Epidermal melanocyte (primary cell): ENCODE measurements at regions not wholly inside any gene's neighbourhood (a gene's known extent, or its start where the extent isn't known, plus 50 kb on each side); places are given as distances from the start of the nearest gene placed in this dataset.
"Not testable (repeated sequence)": the region's sequence is repeated elsewhere in the genome, so short reads cannot be mapped to it uniquely, and the experiment has no call there.

Source experiments
- DNase-seq: peaks from one replicate; pipeline ENCODE4 v3.0.0; 2011; ENCODE audit warnings: low spot score; ENCODE audit not compliant: insufficient read length

DNA sequence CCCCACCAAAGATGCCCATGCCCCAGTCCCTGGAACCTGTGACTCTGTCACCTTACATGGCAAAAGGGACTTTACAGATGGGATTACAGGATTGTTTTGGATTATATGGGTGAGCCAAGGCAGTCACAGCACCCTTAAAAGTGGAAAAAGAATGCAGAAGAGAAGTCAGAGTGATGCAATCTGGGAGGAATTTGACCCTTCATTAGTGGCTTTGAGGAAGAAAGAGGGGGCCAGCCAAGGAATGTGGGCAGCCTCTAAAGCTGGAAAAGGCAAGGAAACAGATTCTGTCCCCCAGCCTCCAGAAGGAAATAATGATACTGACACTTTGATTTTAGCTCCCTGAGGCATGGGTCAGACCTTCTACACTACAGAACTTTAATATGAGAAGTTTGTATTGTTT is 257.3 kb upstream of the ISX start:
- no peak for DNase-seq

DNA sequence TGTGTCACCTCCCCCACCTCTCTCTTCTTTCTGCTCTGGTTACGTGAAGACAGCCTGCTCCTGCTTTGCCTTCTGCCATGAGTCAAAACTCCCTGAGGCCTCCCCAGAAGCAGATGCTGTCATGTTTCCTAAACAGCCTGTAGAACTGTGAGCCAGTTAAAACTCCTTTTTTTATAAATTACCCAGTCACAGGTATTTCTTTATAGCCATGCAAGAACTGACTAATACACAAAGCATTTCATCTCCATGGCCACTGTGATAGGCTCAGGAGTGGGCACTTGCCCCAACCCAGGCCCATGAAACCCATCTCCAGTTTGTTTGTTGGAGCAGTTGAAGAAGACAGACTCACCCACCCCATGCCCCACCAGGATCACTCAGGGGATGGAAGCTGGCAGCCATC is 253.3 kb upstream of the ISX start:
- DNase-seq: no peak

DNA sequence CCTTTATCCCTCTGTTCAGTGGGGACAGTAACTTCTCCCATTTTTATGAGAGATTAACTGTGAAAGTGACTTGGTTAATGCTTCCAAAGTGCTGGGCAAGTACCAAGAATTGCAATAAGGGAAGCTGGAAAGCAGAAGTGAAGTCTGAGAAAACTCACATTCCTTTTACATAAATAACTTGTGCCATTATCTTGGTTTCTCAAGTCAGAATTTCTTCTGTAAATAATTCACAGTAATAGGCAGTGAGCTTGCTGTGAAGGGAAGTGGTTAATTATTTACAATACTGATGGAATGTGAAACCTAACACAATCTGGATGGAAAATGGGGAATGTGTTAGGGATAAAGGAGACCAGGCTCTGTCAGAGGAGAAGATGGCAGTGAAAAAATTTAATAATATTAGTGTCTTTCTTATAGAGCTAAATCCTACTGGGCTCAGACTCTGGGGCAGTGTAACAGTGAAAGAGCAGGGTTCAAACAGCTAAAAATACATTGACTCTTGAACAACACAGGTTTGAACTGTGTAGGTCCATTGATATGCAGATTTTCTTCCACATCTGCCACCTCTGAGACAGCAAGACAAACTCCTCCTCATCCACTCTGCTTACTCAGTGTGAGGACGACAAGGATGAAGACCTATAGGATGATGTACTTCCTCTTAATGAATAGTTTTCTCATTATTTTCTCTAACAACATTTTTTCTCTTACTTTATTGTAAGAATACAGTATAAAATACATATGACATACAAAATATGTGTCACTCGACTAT is 251.5 kb upstream of the ISX start:
- no peak for DNase-seq

DNA sequence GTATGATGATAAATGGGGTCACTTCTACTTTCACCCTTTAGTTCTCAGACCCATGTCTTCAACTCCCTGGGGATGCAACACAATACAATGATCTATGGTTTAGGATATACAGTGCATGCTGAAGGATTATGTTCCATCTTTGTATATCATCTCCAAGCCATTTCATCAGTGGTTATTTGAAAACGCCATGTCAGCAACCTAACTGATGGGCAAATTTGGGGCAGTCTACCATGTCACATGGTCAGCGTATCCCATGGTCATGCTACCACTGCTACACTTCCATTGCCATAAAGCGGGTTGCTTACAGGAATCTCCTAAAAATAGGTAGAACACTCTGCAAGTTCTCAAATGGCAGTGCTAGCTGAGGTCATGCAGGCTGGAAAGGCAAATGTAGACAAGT is 236.5 kb upstream of the ISX start:
- DNase-seq: no peak

DNA sequence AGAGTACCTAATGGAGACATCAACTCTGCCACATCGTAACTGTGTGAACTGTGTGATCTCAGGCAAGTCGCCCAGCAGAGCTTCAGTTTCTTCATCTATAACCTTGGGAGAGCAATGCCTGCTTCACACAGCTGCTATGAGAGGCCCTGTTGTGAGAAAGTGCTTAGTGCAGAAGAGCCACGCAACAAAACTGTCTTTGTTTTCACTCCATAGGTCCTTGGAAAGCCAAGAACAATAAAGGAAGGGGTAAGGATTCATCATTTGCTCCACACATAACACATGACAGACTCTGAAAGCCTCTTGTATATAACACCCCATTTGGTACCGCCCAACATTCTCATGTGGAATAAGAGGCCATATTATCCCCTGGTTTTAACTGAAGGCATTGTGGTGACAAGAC is 231.9 kb upstream of the ISX start:
- peak; percentile 22 for DNase-seq

DNA sequence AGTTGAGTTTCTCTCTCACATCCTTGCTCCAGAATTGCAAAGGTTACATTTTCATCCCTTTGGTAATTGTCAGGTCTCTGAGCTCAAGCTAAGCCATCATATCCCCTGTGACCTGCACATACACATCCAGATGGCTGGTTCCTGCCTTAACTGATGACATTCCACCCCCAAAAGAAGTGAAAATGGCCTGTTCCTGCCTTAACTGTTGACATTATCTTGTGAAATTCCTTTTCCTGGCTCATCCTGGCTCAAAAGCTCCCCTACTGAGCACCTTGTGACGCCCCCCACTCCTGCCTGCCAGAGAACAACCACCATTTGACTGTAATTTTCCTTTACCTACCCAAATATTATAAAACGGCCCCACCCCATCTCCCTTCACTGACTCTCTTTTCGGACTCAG is 231.4 kb upstream of the ISX start:
- not testable (repeated sequence) for DNase-seq

DNA sequence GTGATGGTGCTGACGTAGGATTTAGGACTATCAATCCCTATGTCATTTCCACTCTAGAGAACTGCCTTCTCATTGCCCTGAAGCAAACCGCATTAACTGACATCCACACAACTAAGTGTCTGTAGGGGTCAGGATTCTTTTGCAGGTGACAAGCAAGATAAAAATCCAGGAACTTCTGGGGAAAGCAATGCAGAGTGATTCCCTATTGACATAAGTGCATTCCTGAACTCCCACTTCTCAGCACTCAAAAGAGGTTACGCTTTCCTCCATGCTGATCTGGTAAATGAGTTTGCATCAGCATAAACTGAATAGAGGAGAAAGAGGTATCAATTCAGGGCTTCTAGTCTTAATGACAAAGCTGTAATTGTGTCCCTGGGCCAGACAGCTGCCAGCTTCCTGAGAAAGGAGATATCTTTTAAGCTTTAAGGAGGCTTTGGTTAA is 224.6 kb upstream of the ISX start:
- no peak for DNase-seq

DNA sequence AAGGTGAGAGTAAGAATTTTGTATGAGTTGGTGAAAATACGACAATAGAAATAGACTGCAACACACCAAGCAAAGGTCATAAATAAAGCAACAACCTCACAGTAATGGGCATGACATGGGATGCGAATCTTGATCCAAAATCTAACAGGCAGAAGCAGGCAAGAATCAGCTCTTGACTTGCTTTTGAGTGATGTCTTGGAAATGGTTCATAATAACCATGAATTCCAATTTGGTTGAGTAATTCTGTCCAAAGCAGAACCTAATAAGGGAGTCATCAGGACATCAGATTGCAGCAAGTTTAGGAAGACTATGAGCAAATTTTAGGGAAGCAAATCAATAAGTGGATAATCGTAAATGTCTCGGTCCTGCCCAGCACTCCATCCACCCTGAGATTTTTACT is 224.0 kb upstream of the ISX start:
- DNase-seq: no peak

DNA sequence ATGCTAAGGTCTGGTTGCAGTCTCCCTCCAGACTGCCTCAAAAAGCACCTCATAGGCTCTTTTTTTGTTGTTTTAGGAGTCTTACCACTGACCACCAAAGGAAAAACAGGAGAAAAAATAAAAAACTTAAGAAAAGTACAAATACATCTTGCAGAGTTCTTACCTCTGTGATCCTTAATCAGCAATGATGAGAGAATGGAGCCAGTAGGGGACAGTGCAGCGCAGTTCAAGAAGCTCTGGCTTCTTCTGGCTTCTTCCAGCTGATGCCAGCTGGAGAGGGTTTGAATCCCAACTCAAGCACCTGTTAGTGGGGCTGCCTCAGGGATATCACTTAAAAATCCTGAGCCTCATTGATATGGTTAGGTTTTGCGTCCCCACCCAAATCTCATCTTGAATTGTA is 223.3 kb upstream of the ISX start:
- no peak for DNase-seq

DNA sequence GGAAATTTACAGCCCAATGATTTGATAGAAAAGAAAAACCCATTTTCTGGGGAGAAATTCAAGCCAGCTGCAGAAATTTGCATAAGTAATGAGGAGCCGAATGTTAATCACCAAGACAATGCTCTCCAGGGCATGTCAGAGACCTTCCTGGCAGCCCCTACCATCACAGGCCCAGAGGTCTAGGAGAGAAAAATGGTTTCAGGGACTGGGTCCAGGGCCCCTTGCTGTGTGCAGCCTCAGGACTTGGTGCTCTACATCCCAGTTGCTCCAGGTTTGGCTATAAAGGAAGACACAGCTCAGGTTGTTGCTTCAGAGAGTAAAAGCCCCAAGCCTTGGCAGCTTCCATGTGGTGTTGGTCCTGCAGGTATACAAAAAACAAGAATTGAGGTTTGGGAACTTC is 222.2 kb upstream of the ISX start:
- not testable (repeated sequence) for DNase-seq

DNA sequence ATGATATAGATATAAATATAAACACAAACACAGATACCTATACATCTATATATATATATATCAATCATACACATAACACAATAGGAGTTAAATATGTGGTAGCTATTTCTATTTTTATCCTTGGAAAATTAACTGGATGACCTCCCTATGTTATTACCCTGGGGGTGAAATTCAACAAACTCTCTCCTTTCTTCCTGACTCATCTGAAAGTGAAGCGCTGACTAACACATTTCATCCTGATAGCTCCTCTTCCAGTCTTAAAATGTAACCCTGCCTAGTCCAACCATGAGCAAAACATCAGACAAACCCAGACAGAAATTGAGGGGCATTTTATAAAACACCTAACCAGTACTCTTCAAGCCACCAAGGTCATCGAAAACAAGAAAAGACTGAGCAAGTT is 220.6 kb upstream of the ISX start:
- DNase-seq: no peak

DNA sequence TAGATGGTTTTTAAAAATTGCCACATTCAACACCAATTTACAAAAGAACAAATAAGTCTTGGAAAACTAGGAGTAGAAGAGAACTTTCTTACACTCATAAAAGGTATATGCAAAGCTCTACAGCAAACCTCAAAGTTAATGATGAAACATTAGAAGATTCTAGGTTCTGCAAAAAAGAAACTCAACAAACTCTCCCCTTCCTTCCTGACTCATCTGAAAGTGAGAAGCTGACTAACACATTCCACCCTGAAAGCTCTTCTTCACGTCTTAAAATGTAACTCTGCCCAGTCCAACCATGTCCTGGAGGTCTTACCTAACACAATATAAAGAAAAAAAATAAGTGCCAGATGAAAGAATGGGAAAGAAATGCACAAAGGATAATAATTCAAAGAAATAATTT is 218.9 kb upstream of the ISX start:
- DNase-seq: no peak

DNA sequence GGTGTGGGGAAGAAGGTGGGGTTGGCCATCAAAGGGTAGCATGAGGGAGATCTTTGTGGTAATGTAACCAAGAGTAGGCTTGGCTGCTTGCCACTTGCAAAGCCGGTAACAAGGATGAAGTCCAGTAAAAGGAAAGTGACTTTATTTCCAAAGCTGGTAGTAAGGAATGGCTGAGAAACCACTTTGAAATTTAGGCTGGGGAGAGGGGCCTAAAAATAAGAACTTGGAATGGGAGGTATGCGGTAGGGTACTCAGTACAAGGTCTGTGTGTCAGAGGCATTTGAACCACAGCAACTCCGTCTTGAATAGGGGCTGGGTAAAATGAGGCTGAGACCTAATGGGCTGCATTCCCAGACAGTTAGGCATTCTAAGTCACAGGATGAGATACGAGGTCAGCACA is 216.0 kb upstream of the ISX start:
- no peak for DNase-seq

DNA sequence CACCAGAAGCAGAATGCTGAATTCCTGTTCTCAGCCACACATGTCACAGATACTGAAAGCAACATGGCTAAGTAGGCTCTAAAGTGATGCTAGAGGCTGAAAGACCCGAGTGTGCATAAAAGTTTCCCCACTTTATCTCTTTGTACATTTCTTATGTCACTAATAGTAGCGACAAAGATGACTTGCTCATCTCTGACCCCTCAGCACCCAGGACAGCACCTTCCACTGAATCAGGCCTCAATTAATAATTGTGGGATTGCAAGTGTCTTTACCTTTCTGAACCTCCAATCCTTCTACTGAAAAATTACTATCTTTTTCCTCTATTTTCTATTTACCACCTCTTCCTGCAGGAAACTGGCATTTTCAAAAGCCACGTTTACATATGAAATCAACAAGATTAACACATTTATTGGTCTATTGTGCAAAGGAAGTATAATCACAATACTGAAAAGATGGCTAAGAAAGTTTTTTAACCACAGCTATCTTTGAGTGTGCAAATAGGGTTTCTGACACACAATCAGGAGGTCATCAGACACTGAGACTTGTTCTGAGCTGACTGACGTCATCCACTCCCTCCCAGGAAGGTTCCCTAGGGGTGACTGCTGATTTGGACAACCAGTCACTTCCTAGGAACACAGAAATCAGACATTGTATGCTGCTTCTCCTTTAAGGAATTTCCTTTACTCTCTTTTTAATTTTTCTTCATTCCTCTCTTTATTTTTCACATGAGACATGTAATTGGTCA is 213.9 kb upstream of the ISX start:
- DNase-seq: no peak

DNA sequence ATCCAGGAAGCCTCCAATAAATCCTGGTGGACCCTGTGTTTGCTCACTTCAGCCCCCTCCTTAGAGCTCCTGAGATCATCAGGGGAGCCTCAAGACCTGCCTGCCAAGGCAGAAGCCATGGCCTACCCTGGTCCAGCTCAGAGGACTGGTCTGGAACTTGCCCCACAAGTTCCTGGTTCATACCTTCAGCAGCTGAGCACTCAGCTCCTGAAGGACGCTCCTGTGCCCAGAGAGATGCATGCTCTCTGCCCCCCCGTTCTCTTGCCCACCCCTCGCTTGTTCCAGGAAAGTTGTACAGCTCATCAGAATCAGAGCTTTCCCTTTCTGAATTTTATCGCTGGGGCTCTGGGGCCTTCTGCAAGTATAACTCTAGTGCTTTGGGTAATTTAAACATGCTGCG is 210.5 kb upstream of the ISX start:
- DNase-seq: no peak

DNA sequence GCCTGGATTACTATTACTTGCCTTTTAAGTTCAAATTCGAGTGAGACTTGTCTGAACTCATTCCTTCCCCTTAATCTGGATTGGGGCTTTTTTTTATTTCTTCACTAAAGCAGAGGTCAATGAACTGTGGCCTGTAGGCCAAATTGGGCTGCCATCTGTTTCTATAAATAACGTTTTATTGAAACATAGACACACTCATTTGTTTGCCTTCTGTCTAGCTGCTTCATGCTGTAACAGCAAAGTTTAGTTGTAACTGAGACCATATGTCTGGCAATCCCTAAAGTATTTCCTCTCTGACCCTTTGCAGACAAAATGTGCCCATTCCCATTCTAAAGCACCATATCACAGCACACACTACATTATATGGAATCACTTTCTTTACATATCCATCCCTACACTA is 207.9 kb upstream of the ISX start:
- DNase-seq: no peak

DNA sequence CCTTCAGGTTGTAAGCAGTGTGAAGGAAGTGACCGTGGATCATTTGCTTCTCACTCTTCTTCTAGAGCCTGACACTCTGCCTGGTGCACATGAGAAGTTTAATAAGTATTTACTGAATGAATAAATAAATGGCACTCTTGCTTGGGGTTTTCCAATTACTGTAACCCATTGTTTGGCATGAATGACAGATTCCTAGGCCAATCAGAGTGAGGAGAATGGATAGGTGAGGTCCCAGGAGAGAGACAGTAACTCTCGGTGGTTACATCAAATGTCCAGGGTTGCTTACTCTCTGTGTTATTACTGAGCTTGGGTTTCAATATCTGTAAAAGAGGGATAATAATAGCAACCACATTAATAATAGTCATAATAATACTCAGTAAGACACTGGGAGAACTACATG is 204.2 kb upstream of the ISX start:
- DNase-seq: no peak

DNA sequence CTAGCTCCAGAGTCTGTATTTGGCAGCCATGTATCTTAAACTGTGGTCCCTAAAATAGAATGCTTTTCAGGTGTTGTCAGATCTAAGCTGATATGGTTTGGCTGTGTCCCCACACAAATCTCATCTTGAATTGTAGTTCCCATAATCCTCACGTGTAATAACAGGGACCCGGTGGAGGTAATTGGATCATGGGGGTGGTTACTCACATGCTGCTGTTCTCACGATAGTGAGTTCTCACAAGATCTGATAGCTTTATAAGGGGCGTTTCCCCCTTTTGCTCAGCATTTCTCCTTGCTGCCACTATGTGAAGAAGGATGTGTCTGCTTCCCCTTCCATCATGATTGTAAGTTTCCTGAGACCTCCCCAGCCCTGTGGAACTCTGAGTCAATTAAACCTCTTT is 199.9 kb upstream of the ISX start:
- no peak for DNase-seq

DNA sequence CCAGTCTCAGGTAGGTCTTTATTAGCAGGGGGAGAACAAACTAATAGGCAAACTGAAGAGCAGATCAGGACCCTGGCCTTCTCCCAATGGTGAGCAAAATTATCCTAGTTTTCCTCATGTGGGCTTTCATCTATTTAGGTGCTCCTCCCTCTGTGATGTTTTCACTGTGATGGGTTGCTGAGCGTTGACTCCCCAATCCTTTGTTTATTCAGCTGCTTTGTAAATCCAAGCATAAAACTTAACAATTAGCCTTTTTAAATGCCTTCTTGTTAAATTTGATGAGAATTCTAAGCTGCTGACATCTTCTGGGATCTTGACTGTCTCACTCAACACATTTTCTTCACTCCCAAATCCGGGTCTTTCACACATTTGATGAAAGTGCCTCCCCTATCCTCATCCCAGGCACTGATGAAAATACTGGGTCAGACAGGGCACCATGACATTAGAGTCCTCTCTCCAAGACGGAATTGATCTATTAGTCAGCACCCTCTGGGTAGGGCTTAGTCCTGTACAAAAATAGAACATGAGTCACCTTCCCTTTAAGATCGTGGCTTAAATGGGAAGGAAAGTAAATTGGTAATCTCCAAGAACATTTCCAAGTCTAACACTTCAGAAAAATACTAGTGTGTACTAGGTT is 199.3 kb upstream of the ISX start:
- no peak for DNase-seq

DNA sequence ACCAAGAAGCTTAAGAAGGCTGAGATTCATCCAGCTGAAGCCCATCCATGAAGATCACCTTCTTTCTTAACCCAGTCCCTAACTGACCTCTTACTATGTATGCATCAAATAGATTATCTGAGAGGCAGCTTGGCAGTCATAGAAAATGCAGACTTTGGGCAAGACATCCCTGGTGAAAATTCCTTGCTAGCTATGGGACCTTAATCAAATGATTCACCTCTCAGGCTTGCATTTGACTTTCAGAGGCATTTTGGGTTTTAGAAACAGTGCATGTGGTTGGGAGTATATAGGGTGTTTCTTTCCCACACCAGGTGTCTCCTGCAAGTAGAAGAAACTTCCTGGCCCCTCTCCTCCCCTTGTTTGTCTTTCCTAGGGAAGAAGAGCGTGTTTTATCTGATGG is 188.5 kb upstream of the ISX start:
- no peak for DNase-seq

DNA sequence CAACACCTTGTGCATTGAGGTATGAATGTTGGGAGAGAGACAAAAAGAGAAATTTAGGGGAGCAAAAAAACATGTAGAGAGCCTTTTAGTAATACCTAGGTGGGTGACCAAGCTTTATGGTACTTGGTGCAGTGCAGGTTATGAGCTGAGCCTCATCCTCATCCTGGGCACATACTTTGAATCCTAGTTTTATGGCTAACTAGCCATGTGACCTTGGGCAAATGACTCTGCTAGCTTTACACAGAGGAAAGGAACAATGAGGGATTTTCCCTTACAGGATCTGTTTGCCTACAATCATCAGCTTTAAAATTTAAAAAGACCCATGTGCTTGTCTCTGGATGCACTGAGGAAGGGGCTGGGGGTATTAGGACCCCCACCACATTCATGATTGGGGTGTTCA is 187.8 kb upstream of the ISX start:
- no peak for DNase-seq

DNA sequence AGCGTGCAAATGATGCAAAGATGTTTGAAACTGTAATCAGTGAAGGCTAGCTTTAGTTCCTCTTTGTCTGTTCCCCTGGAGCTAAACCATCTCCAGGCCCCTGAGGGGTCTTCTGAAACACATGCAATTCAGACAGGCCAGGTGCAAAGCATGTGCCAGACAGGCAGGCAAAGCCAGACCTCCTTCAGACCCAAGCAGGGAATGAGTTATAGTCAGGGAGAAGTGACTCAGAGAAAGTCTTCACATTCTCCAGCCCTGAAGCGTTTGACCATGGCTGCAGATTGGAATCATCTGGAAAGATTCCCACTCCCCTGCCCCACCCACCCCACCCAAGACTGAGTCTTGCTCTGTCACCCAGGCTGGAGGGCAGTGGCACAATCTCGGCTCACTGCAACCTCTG is 187.0 kb upstream of the ISX start:
- no peak for DNase-seq

DNA sequence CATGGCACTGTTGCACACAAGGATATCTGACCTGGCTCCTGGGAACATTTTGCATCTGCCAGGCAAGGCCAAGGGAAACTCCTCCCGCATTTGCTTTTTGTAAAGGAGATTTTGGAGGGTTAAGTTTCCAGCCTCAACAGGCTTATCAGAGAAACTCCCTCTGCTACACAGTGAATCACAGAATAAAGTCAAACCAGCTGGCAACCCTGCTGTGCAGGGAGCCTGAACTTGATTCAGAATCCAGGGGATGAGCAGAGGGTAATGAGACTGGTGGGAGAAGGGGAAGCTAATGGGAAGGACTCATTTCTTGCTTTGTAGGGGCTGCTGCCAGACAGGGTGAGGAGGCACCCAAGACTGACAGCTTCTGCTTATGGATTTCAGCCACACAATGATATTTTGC is 185.3 kb upstream of the ISX start:
- DNase-seq: no peak
